IMR-90 (cell line): ENCODE measurements at regions not wholly inside any gene's neighbourhood (a gene's known extent, or its start where the extent isn't known, plus 50 kb on each side); places are given as distances from the start of the nearest gene placed in this dataset.

Experiments used
- ATAC-seq: fragments of 200-7000 bp; cut with Tn5 transposase; 2 replicates; pipeline ENCODE4 v1.9.1; 2020; ENCODE audit warnings: low read depth, mild to moderate bottlenecking, moderate library complexity
- BruUV-seq: library from RNA; stranded (reverse); fragments of 400-500 nt; replicated peaks from 2 replicates; lab custom pipeline; 2021; lab: Mats Ljungman, UMichigan
- CTCF ChIA-PET: fragments of 300-600 bp; formaldehyde crosslinking; extraction: SDS; loops from one replicate; lab custom pipeline; 2021; ENCODE audit warnings: antibody characterized with exemption; lab: Yijun Ruan, JAX
- POLR2A ChIA-PET: fragments of 300-600 bp; sonication (Branson Sonifier 250); formaldehyde crosslinking; loops from one replicate; lab custom pipeline; 2022; ENCODE audit warnings: antibody characterized with exemption; ENCODE audit not compliant: unreplicated experiment; lab: Charles Lee
- DNase-seq: peaks from one replicate; pipeline ENCODE4 v3.0.0; 2013
- H2AFZ ChIP-seq: replicated peaks from 2 replicates; pipeline ENCODE3; 2013; ENCODE audit warnings: low read length, mild to moderate bottlenecking; ENCODE audit not compliant: poor library complexity
- H2AK5ac ChIP-seq: 2 replicates; pipeline ENCODE4 v1.6.1; 2013; ENCODE audit warnings: low read depth, low read length, inconsistent platforms
- H2AK9ac ChIP-seq: replicated peaks from 2 replicates; pipeline ENCODE3; 2013; ENCODE audit warnings: mild to moderate bottlenecking, low read depth, low read length, moderate library complexity; ENCODE audit not compliant: poor library complexity
- H2BK120ac ChIP-seq: 2 replicates; pipeline ENCODE4 v1.6.1; 2013; ENCODE audit warnings: low read depth, low read length, inconsistent platforms
- H2BK15ac ChIP-seq: 3 replicates; pipeline ENCODE4 v1.6.1; 2013; ENCODE audit warnings: low read depth, low read length, inconsistent platforms
- H2BK20ac ChIP-seq: 2 replicates; pipeline ENCODE4 v1.6.1; 2013; ENCODE audit warnings: low read depth, mild to moderate bottlenecking, inconsistent platforms, low read length, moderate library complexity
- H2BK5ac ChIP-seq: 2 replicates; pipeline ENCODE4 v1.6.1; 2013; ENCODE audit warnings: mild to moderate bottlenecking, low read depth, low read length, inconsistent platforms; ENCODE audit not compliant: poor library complexity, severe bottlenecking
- H3K14ac ChIP-seq: replicated peaks from 2 replicates; pipeline ENCODE4 v1.6.1; 2013; ENCODE audit warnings: low read depth, low read length, inconsistent platforms
- H3K18ac ChIP-seq: 2 replicates; pipeline ENCODE4 v1.6.1; 2013; ENCODE audit warnings: low read depth, low read length, control low read depth
- H3K23ac ChIP-seq: 2 replicates; pipeline ENCODE4 v1.6.1; 2013; ENCODE audit warnings: low read depth, low read length, inconsistent platforms
- H3K27ac ChIP-seq: 2 replicates; pipeline ENCODE4 v1.5.1; 2013; ENCODE audit warnings: mild to moderate bottlenecking, control low read depth, low read length; ENCODE audit not compliant: insufficient read depth
- H3K27me3 ChIP-seq: 2 replicates; pipeline ENCODE4 v1.6.1; 2013; ENCODE audit warnings: low read length; ENCODE audit not compliant: control insufficient read depth, insufficient read depth
- H3K36me3 ChIP-seq: 2 replicates; pipeline ENCODE4 v1.6.1; 2013; ENCODE audit warnings: low read length, mixed read lengths; ENCODE audit not compliant: control insufficient read depth, insufficient read depth
- H3K4ac ChIP-seq: 2 replicates; pipeline ENCODE4 v1.6.1; 2013; ENCODE audit warnings: low read depth, low read length, inconsistent platforms
- H3K4me1 ChIP-seq: 2 replicates; pipeline ENCODE4 v1.6.1; 2013; ENCODE audit warnings: low read length, mixed read lengths; ENCODE audit not compliant: control insufficient read depth, insufficient read depth
- H3K4me2 ChIP-seq: 2 replicates; pipeline ENCODE4 v1.6.1; 2013; ENCODE audit warnings: low read depth, mild to moderate bottlenecking, control low read depth, low read length, moderate library complexity
- H3K4me3 ChIP-seq: 2 replicates; pipeline ENCODE4 v1.5.1; 2013; ENCODE audit warnings: low read depth, mild to moderate bottlenecking, control low read depth, low read length, moderate library complexity; ENCODE audit not compliant: insufficient read depth
- H3K56ac ChIP-seq: 2 replicates; pipeline ENCODE4 v1.6.1; 2013; ENCODE audit warnings: low read length, inconsistent platforms; ENCODE audit not compliant: insufficient read depth; ENCODE audit errors: extremely low read depth
- H3K79me1 ChIP-seq, 2 experiments: 2 replicates each; pipeline ENCODE4 v1.6.1; 2013; ENCODE audit warnings: low read length in 2 of 2, inconsistent platforms in 1 of 2, low read depth in 1 of 2
- H3K9ac ChIP-seq: 2 replicates; pipeline ENCODE4 v1.6.1; 2013; ENCODE audit warnings: low read depth, low read length, control low read depth
- H3K9me1 ChIP-seq: 2 replicates; pipeline ENCODE4 v1.6.1; 2013; ENCODE audit warnings: low read length, inconsistent platforms; ENCODE audit not compliant: insufficient read depth
- H3K9me3 ChIP-seq: 2 replicates; pipeline ENCODE4 v1.6.1; 2013; ENCODE audit warnings: low read length; ENCODE audit not compliant: control insufficient read depth, insufficient read depth
- H4K20me1 ChIP-seq: 2 replicates; pipeline ENCODE4 v1.6.1; 2013; ENCODE audit warnings: low read length, inconsistent platforms; ENCODE audit not compliant: insufficient read depth
- H4K5ac ChIP-seq: 2 replicates; pipeline ENCODE4 v1.6.1; 2013; ENCODE audit warnings: mild to moderate bottlenecking, low read depth, low read length, control low read depth
- H4K8ac ChIP-seq, 2 experiments: 2 replicates each; pipeline ENCODE4 v1.6.1; 2013; ENCODE audit warnings: low read depth in 2 of 2, low read length in 2 of 2, control low read depth in 1 of 2, inconsistent platforms in 1 of 2
- H4K91ac ChIP-seq: 2 replicates; pipeline ENCODE4 v1.6.1; 2013; ENCODE audit warnings: low read depth, low read length, inconsistent platforms; ENCODE audit not compliant: insufficient read depth
- BHLHE40 ChIP-seq: fragments of 150-350 bp; IDR thresholded peaks from 2 replicates; pipeline ENCODE4 v1.6.1; 2016; ENCODE audit warnings: mild to moderate bottlenecking, low read depth, low read length
- CEBPB ChIP-seq: IDR thresholded peaks from 2 replicates; pipeline ENCODE4 v1.6.1; 2012; ENCODE audit warnings: low read depth, low read length, improper control_type of control experiment
- CHD1 ChIP-seq: IDR thresholded peaks from 2 replicates; pipeline ENCODE4 v1.6.1; 2012; ENCODE audit warnings: low read depth, low read length, improper control_type of control experiment
- FOS ChIP-seq: fragments of 150-350 bp; IDR thresholded peaks from 2 replicates; pipeline ENCODE4 v1.6.1; 2016; ENCODE audit warnings: low read depth, low read length
- MAFK ChIP-seq: IDR thresholded peaks from 2 replicates; pipeline ENCODE4 v1.6.1; 2012; ENCODE audit warnings: low read depth, low read length, improper control_type of control experiment
- MAZ ChIP-seq: IDR thresholded peaks from 2 replicates; pipeline ENCODE4 v1.6.1; 2012; ENCODE audit warnings: low read depth, mild to moderate bottlenecking, low read length, improper control_type of control experiment, moderate library complexity, borderline replicate concordance
- MXI1 ChIP-seq: IDR thresholded peaks from 2 replicates; pipeline ENCODE4 v1.6.1; 2012; ENCODE audit warnings: low read depth, mild to moderate bottlenecking, low read length, moderate library complexity, borderline replicate concordance
- NFE2L2 ChIP-seq: fragments of 150-350 bp; IDR thresholded peaks from 2 replicates; pipeline ENCODE4 v1.6.1; 2016; ENCODE audit warnings: low read depth, mild to moderate bottlenecking, low read length
- POLR2A ChIP-seq: IDR thresholded peaks from 2 replicates; pipeline ENCODE4 v1.6.1; 2012; ENCODE audit warnings: mild to moderate bottlenecking, low read depth, low read length
- RAD21 ChIP-seq: IDR thresholded peaks from 2 replicates; pipeline ENCODE4 v1.6.1; 2012; ENCODE audit warnings: low read length, improper control_type of control experiment
- RCOR1 ChIP-seq: IDR thresholded peaks from 2 replicates; pipeline ENCODE4 v1.6.1; 2012; ENCODE audit warnings: mild to moderate bottlenecking, low read length, improper control_type of control experiment; ENCODE audit not compliant: insufficient replicate concordance
- RFX5 ChIP-seq: IDR thresholded peaks from 2 replicates; pipeline ENCODE4 v1.8.0; 2012; ENCODE audit warnings: low read depth, mild to moderate bottlenecking, low read length, moderate library complexity
- SMC3 ChIP-seq: fragments of 150-350 bp; IDR thresholded peaks from 2 replicates; pipeline ENCODE4 v1.6.1; 2016; ENCODE audit warnings: low read depth, mild to moderate bottlenecking, antibody characterized with exemption, low read length, moderate library complexity
- WGBS, 2 experiments: methylation state at CpG; one replicate each; pipeline versions ENCODE4 v1.1.5 to v1.1.7; 2013; ENCODE audit warnings: missing lambda C conversion rate in 2 of 2; ENCODE audit not compliant: insufficient read length in 1 of 2; ENCODE audit errors: extremely low coverage in 2 of 2; 5-methylcytosine and 5-hydroxymethylcytosine counted together
- dilution Hi-C: fragments of 300-500 bp; cut with HindIII; formaldehyde crosslinking; loops from one replicate; pipeline ENCODE4 v1.14.3; 2018; ENCODE audit warnings: low sequenced_read_pairs; ENCODE audit not compliant: unreplicated experiment
- in situ Hi-C: fragments of 300-500 bp; cut with MboI; formaldehyde crosslinking; loops from 3 replicates; pipeline ENCODE4 v1.14.3; 2019; ENCODE audit warnings: low sequenced_read_pairs, inconsistent platforms, mixed read lengths
- intact Hi-C: fragments of 100-400 bp; cut with micrococcal nuclease; formaldehyde crosslinking; loops from 2 replicates; pipeline ENCODE4 v1.10.0; 2022
- TF ChIP-seq, protein P1 (sequence below): fragments of 150-350 bp; IDR thresholded peaks from 2 replicates; pipeline ENCODE4 v1.6.1; 2017; ENCODE audit warnings: mild to moderate bottlenecking, antibody characterized with exemption, low read length, low read depth
- TF ChIP-seq, protein P2 (sequence below): fragments of 150-350 bp; IDR thresholded peaks from 2 replicates; pipeline ENCODE4 v1.6.1; 2016; ENCODE audit warnings: low read depth, mild to moderate bottlenecking, low read length, moderate library complexity, borderline replicate concordance
- TF ChIP-seq, protein P3 (sequence below): conservative IDR thresholded peaks from 2 replicates; pipeline ENCODE4 v1.5.1; 2012; ENCODE audit warnings: mild to moderate bottlenecking, low read depth, low read length, improper control_type of control experiment

DNA sequence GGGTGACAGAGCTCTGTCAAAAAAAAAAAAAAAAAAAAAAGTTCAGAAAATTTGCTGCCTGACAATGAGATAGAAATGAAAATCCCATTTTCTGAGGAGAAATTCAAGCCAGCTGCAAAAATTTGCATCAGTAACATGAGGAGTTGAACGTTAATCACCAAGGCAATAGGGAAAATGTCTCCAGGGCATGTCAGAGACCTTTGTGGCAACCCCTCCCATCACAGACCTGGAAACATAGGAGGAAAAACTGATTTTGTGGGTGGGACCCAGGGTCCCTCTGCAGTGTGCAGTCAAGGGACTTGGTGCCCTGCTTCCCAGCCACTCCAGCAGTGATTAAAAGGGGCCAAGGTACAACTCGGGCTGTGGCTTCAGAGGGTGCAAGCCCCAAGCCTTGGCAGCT is 615.4 kb downstream of the RWDD3 start:
- H2BK5ac ChIP-seq = no peak overlapping the region
- H3K56ac ChIP-seq = no peak overlapping the region
- H4K8ac ChIP-seq = no peak overlapping the region
- H3K14ac ChIP-seq = no peak overlapping the region
- TF ChIP-seq, protein P1, sequence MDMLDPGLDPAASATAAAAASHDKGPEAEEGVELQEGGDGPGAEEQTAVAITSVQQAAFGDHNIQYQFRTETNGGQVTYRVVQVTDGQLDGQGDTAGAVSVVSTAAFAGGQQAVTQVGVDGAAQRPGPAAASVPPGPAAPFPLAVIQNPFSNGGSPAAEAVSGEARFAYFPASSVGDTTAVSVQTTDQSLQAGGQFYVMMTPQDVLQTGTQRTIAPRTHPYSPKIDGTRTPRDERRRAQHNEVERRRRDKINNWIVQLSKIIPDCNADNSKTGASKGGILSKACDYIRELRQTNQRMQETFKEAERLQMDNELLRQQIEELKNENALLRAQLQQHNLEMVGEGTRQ = no peak
- TF ChIP-seq MAZ (no peak), POLR2A (no peak), CEBPB (no peak), RFX5 (no peak), MXI1 (no peak), RAD21 (no peak), NFE2L2 (no peak), MAFK (no peak), RCOR1 (no peak), CHD1 (no peak), SMC3 (no peak), FOS (no peak), BHLHE40 (no peak)
- TF ChIP-seq, protein P2, sequence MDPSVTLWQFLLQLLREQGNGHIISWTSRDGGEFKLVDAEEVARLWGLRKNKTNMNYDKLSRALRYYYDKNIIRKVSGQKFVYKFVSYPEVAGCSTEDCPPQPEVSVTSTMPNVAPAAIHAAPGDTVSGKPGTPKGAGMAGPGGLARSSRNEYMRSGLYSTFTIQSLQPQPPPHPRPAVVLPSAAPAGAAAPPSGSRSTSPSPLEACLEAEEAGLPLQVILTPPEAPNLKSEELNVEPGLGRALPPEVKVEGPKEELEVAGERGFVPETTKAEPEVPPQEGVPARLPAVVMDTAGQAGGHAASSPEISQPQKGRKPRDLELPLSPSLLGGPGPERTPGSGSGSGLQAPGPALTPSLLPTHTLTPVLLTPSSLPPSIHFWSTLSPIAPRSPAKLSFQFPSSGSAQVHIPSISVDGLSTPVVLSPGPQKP = no peak
- TF ChIP-seq, protein P3, sequence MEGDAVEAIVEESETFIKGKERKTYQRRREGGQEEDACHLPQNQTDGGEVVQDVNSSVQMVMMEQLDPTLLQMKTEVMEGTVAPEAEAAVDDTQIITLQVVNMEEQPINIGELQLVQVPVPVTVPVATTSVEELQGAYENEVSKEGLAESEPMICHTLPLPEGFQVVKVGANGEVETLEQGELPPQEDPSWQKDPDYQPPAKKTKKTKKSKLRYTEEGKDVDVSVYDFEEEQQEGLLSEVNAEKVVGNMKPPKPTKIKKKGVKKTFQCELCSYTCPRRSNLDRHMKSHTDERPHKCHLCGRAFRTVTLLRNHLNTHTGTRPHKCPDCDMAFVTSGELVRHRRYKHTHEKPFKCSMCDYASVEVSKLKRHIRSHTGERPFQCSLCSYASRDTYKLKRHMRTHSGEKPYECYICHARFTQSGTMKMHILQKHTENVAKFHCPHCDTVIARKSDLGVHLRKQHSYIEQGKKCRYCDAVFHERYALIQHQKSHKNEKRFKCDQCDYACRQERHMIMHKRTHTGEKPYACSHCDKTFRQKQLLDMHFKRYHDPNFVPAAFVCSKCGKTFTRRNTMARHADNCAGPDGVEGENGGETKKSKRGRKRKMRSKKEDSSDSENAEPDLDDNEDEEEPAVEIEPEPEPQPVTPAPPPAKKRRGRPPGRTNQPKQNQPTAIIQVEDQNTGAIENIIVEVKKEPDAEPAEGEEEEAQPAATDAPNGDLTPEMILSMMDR = no peak
- WGBS, 2 experiments = no CpG with 5 or more reads among the region's 2 CpGs
- H3K4me2 ChIP-seq = no peak overlapping the region
- no peaks in the 10 kb centered on the region for H3K9me1 ChIP-seq
- ATAC-seq = no peak
- H3K18ac ChIP-seq = no peak overlapping the region
- in situ Hi-C loops (no loop called here), intact Hi-C loops (no loop called here), dilution Hi-C loops (no loop called here)
- H3K23ac ChIP-seq = no peak overlapping the region
- no peak overlapping the region for H2BK120ac ChIP-seq
- no peak overlapping the region for H2AFZ ChIP-seq
- no peak overlapping the region for H3K4ac ChIP-seq
- H2AK5ac ChIP-seq = no peak overlapping the region
- DNase-seq = no peak
- ChIA-PET POLR2A (no interaction called here), CTCF (no interaction called here)
- no peaks in the 10 kb centered on the region for H3K9me3 ChIP-seq
- BruUV-seq = no TSS peak
- H4K91ac ChIP-seq = no peak overlapping the region
- H4K5ac ChIP-seq = no peak overlapping the region
- no peak overlapping the region for H2BK20ac ChIP-seq
- H3K9ac ChIP-seq = no peak overlapping the region
- H3K27ac ChIP-seq = no peak overlapping the region
- H3K4me1 ChIP-seq = no peaks in the 10 kb centered on the region
- no peaks in the 10 kb centered on the region for H3K27me3 ChIP-seq
- no peaks in the 10 kb centered on the region for H4K20me1 ChIP-seq
- no peak overlapping the region for H3K4me3 ChIP-seq
- H3K36me3 ChIP-seq = no peaks in the 10 kb centered on the region
- no peak overlapping the region for H2AK9ac ChIP-seq
- no peaks in the 10 kb centered on the region for H3K79me1 ChIP-seq
- H2BK15ac ChIP-seq = no peak overlapping the region
